Body of pancreas (tissue), 4 donors: ENCODE measurements at regions not wholly inside any gene's neighbourhood (a gene's known extent, or its start where the extent isn't known, plus 50 kb on each side); places are given as distances from the start of the nearest gene placed in this dataset.

Experiments
- CTCF ChIP-seq, 7 experiments: fragments of 450-650 bp in 4 of 7; fragments of 200-600 bp in 3 of 7; sonication (generic) in 3 of 7; IDR thresholded peaks; one replicate each; pipeline ENCODE4 v1.5.1; 2016 to 2019; ENCODE audit warnings: antibody characterized with exemption in 7 of 7
- POLR2A ChIP-seq, 3 donors: fragments of 450-650 bp; IDR thresholded peaks; one replicate each; pipeline ENCODE4 v1.6.1; 2016; ENCODE audit warnings: antibody characterized with exemption in 3 of 3, mild to moderate bottlenecking in 2 of 3

- TF ChIP-seq CTCF (IDR thresholded peaks at IDR 0.05) (no peak), POLR2A (IDR thresholded peaks at IDR 0.05) (no peak)
Measured at GRCh38 chr12:30180602-30181001, 396.9 kb upstream of the TMTC1 start.
